Embryonic facial prominence (tissue), 1 donor: ENCODE measurements at regions not wholly inside any gene's neighbourhood (a gene's known extent, or its start where the extent isn't known, plus 50 kb on each side); places are given as distances from the start of the nearest gene placed in this dataset.
"Not testable (repeated sequence)": the region's sequence is repeated elsewhere in the genome, so short reads cannot be mapped to it uniquely, and the experiment has no call there.

Experiments
- DNase-seq: peaks from one replicate; pipeline ENCODE4 v3.0.0-alpha.2; 2016; ENCODE audit errors: extremely low spot score

DNA sequence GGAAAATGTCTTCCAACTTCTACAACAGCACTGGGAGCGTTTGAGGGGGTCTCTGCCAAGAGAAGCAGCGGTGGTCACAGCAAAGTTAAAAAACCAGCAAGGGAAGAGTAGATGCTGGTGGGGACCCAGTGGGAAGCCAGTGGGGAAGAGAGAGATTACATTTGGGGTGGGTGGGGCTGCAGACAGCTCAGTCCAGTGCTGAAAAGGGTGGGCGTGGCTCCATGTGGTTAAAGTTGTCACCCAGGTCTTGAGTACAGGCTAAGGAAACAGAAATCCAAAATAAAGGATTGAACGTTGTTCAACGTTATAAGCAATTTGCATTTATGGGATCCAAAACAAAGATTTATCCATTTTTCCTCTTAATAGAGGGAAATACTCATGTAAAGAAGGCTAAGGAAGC is 106.3 kb upstream of the LY86 start:
- DNase-seq = no peak

DNA sequence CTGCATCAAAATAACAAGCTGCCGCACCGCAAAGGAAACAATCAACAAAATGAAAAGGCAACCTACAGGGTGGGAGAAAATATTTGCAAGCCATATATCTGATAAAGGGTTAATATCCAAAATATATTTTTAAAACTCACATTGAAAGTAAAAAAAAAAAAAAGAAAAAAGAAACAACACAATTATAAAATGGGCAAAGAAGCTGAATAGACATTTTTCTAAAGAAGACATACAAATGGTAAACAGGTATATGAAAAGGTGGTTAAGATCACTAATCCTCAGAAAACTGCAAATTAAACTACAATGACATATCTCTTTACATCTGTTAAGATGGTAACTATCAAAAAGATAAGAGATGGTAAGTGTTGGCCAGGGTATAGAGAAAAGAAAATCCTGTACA is 105.4 kb upstream of the LY86 start:
- no peak for DNase-seq

GRCh38 chr6:6483733-6484132 is 104.8 kb upstream of the LY86 start:
- DNase-seq = no peak

- no peak for DNase-seq
These were observed 103.8 kb upstream of the LY86 start for GRCh38 chr6:6484681-6485080.

DNA sequence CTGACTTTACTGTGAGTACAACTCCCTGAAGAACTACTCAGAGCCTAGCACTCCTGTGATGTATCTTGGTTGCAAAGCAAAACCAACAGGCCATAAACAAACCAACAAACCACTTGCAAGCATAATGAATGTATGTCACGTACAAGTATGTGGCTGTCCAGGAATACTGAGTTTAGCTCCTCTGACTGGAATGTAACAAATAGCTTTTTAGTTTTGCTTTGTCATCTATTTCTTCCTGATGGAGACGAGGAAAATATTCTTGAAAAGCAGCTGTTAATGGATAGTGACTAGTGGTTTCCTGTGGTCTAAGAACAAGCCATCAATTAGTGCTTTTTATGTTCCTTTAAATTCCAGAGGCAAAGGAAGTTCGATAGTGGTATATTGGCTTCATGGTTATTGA is 101.9 kb upstream of the LY86 start:
- DNase-seq = no peak

GRCh38 chr6:6491761-6492160 is 96.8 kb upstream of the LY86 start:
- DNase-seq = no peak

DNA sequence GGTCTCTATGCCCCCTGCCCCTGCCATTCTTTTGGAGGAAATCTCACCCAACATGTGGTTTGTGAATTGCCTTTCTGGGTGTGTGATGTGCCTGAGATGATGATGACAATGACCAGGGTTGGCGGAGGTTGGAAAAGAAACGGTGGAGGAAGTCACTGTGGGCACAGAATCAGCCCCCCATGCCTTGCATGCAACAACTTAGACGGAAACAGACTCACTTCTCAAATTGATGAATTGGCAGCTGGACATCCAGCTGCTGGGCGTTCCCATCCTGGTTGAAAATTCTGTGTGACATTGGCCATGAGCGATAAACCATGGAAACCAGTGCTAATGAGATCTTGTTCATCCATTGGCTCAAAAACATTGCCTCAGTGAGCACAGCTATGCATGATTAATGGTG is 95.8 kb upstream of the LY86 start:
- no peak for DNase-seq

DNA sequence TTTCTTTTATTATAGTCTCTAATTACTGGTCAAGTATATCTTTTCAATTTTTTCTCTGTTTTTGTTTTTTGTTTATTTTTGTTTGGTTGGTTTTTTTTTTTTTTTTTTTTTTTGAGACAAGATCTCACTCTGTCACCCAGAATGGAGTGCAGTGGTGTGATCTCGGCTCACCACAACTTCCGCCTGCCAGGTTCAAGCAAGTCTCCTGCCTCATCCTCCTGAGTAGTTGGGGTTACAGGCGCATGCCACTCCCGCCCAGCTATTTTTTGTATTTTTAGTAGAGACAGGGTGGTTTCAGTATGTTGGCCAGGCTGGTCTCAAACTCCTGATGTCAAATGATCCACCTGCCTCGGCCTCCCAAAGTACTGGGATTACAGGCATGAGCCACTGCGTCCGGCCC is 94.4 kb upstream of the LY86 start:
- not testable (repeated sequence) for DNase-seq

GRCh38 chr6:6494677-6495076 is 93.8 kb upstream of the LY86 start:
- no peak for DNase-seq

DNA sequence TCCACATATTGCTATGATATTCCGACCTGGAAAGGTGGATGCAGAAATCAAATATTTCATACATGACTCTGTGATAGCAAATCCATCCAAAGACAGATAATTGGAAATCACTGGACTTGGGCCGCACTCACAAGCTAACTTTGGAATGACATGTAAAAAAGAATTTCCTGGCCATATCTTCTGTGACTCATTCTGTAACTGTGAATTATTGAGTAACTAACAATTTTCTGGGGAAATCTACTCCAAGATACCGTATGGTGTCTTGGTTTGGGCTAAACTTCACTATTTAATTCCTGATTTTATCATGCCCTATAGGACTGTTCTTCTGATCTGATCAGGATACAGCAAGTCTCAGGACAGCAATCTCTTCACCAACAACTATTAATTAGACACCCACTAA is 92.7 kb upstream of the LY86 start:
- no peak for DNase-seq

DNA sequence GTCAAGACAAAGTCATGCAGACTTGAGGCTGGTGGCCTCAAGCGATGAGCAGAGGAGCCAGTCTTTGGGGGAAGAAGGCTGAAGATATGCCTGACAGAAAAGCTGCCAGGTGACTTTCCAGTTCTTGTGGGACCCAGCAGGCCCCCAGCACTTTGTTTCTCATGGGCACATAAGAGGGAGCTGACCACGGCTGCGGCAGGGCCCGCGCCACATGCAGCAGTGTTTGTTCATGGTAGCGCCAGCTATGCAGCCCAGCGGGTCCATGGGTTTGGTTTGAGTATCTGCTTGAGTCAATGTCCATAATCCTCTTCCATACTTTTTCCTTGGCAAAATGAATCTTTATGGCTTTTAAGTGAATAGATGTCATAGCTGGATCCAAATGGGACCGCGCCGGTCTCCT is 91.0 kb upstream of the LY86 start:
- no peak for DNase-seq

GRCh38 chr6:6497976-6498375 is 90.5 kb upstream of the LY86 start:
- DNase-seq = no peak

DNA sequence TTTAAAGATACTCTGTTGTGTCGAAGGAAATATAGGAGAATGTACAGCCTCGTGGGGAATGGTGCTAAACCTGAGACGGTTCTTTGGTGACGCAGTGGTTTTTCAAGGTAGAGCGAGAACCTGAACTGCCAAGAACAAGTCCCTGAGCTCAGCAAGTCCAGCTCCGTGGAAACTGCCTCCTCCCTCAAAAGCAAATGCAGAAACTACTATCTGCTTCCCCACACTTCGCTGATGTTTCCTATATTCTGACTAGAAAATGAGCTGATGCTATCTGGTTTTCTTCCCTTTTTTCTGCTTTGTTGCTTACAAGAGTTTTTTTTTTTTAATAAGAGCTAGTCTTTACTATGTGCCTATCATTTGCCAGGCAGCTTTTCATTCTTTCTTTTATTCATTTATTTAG is 85.3 kb upstream of the LY86 start:
- no peak for DNase-seq

GRCh38 chr6:6505111-6505510 is 83.4 kb upstream of the LY86 start:
- no peak for DNase-seq

DNA sequence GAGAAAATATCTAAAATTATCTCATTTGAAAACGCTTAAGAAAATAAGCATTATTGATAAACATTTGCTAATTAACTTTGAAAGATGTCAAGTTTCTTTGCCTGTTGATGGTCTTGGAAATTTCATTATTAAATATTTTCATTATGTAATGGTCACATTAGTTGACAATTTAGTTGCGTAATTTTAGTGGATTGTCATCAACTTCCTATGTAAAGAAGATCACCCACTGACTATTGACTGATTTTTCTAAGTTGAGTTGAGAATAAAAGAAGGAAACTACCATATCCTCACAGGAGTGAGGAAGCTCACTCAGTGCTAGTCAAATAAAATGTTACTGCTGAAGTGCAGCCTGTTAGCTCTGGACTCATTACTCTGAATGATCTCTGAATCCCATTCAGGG is 79.9 kb upstream of the LY86 start:
- DNase-seq = no peak

GRCh38 chr6:6509284-6509683 is 79.2 kb upstream of the LY86 start:
- no peak for DNase-seq

DNA sequence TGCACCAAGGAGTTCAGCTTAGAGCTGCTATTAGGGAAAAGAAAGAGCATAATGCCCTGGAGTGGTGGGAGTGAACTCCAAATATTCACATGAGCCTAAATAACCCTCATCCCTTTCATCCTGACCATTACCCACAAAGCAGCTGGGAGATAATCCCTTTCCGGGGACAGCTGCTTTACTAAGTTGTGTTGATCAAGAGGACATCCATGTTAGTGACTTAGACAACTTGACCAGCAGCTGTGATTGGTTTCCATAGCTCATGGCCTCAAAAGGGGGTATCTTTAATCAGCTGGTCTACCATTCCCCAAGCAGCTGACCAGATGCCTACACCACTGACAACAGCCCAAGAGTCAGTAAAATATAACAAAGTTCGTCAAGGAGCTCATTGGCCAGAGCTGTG is 75.8 kb upstream of the LY86 start:
- no peak for DNase-seq

- no peak for DNase-seq
These were observed 72.6 kb upstream of the LY86 start for GRCh38 chr6:6515691-6516607.

DNA sequence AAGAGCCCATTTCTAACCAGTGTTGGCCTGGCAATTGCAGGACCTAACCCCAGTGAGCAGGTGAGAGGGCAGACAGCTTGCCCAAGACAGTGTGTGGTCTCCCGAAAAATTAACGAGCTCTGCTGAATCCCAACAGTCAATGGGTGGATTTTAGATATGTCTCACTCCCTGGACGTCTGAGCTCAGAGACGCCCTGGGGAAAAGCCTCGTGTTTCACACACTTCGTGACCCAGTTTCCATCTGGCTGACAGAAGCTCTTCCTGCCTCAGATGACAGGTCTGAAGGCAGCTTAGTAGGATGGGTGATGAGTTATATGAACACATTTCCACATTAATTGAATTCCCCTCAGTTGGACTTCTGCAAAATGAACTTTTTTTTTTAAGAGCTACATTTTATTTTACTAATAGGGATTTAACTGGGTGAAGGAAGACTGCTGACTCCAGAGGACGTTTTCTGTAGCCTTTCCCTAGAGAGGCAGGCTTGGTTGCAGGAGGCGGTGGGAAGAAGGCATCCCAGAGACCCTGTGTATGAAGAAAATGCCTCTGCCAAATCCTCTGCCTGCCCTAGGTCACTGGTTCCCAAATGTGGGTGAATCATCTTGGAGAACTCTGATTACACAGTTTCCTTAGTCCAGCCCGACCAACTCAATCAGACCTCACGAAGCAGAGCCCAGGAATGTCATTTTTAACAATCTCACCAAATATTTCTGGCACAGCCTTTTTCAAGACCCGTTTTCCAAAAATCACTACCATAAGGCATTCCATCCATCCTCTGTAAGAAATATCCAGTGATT is 71.7 kb upstream of the LY86 start:
- DNase-seq = no peak

DNA sequence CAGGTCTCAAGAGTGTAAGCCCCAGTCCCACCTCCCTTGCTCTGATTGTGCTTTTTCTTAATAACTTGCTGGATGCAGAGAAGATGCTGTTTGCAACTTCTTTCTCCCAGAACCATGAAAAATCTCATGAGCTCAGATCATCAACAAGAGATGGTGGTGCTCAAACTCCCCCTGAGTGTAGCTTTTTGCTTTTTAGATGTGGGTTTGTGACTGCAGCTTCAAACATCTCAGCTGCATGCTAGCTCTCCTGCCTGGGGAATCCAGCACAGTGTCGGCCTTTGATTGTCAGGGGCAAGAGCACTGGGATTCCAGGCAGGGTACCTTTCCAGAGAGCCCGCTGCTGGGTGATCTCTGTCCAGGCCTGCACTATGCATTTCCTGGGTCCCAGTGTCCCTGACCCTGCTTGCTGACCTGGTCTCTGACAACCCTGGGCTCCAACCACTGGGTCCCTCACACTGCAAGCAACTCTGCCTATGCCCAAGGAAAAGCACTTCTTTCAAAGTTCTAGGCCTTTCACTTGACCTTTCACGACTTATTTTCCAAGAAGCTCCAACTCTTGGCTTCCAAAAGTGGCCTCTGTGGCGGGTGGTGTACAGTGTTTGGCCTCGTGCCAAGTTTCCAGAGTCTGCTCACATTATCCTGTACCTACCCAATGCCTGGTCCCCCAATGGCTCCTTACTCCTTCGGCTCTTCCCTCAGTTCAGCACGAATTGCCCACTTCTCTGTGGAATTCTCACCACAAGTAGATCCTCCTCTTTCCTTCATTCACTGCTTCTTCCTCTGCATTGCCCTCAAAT is 69.7 kb upstream of the LY86 start:
- no peak for DNase-seq

- no peak for DNase-seq
These were observed 66.5 kb upstream of the LY86 start for GRCh38 chr6:6521961-6522482.

DNA sequence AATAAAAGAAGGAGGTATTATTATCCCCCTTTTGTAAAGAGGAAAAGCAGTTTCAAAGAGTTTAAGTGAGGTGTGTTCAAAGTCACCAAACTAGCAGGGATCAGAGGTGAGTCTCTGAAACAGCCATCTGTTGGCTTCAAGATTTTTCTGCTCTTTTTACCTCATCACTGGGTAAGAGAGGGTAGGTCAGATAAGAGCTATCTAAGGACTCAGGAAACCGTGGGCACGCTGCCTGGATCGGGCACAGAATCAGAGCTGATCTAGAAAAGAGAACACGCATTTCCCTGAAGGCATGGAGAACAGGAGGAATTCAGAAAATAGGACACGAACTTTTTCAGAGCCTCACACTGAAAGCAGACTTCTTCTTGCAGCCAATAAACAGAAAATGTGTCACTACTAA is 65.8 kb upstream of the LY86 start:
- no peak for DNase-seq
